ENCODE measurements at regions not wholly inside any gene's neighbourhood (a gene's known extent, or its start where the extent isn't known, plus 50 kb on each side); places are given as distances from the start of the nearest gene placed in this dataset.

DNA sequence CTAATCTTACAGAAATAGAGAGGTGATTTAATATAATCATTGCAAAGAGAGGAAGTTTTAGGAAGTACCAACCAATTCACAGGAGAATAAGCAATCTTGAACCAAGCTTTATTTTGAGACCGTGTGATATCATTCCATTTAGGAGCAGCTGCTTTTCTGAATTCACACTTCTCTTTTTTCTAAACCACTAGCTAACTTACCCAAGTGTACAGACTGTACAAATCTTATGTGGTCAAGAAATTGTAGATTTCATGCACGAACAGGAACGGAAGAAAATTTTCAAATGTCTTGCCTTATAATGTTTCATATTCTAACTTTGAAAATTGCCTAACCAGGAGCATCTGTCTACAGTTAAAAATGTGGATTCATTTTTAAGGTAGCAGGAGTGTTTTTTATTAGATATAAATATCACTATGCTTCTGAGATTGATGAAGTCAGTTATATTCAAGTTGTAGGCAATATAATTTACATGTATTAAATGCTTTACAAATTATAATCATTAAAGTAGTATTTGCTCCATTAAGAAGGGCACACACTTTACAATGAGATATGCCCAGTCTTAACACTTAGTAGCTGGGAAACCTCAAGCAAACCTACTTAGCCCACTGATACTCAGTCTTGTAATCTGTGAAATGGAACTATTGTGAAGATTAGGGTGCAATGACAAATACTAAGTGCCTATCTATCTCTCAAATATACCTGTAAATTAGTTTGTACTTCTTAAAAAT, 86.7 kb upstream of the FOXN2 start:
- TF ChIP-seq CTCF (IDR thresholded peaks at IDR 0.05 in 2 of 3, conservative IDR thresholded peaks at IDR 0.05 in 1 of 3; ENCODE audit: borderline replicate concordance in 1 of 3, insufficient read depth in 1 of 3, low read depth in 2 of 3, low read length in 2 of 3) (no peak), CEBPB (IDR thresholded peaks at IDR 0.05; ENCODE audit: low read depth) (no peak), EZH2 (IDR thresholded peaks at IDR 0.05) (no peak), TCF7L2 (IDR thresholded peaks at IDR 0.05; ENCODE audit: borderline replicate concordance, extremely low read depth, insufficient read depth, insufficient read length) (no peak), SIN3A (IDR thresholded peaks at IDR 0.05; ENCODE audit: low read depth) (no peak), POLR2A (IDR thresholded peaks at IDR 0.05; ENCODE audit: borderline replicate concordance, extremely low read depth, insufficient read depth, insufficient read length) (no peak)
